GM23248 (cell line): ENCODE measurements at regions not wholly inside any gene's neighbourhood (a gene's known extent, or its start where the extent isn't known, plus 50 kb on each side); places are given as distances from the start of the nearest gene placed in this dataset. TPM values are rescaled to one million over a fixed set of nuclear protein-coding genes. Genes with fewer than 3 reads are reported as not detected.

ENCODE experiments used
- DNase-seq: peaks from one replicate; pipeline ENCODE4 v3.0.0-alpha.2; 2015
- H2AFZ ChIP-seq: fragments of 200-600 bp; sonication (generic); 2 replicates; pipeline ENCODE4 v1.6.1; 2016; ENCODE audit warnings: antibody characterized with exemption
- H3F3A ChIP-seq: fragments of 200-600 bp; sonication (generic); 2 replicates; pipeline ENCODE4 v1.6.1; 2016; ENCODE audit warnings: mild to moderate bottlenecking, antibody characterized with exemption, mixed run types; ENCODE audit not compliant: insufficient read depth
- H3K27ac ChIP-seq: fragments of 200-600 bp; sonication (generic); 2 replicates; pipeline ENCODE4 v1.5.1; 2016; ENCODE audit warnings: mild to moderate bottlenecking
- H3K27me3 ChIP-seq: fragments of 200-600 bp; sonication (generic); replicated peaks from 2 replicates; pipeline ENCODE4 v1.6.1; 2016; ENCODE audit warnings: mild to moderate bottlenecking; ENCODE audit not compliant: insufficient read depth
- H3K36me3 ChIP-seq: fragments of 200-600 bp; sonication (generic); 2 replicates; pipeline ENCODE4 v1.6.1; 2016; ENCODE audit warnings: low read depth, mild to moderate bottlenecking
- H3K4me1 ChIP-seq: fragments of 200-600 bp; sonication (generic); 2 replicates; pipeline ENCODE4 v1.6.1; 2016; ENCODE audit warnings: mild to moderate bottlenecking; ENCODE audit not compliant: insufficient read depth
- H3K4me2 ChIP-seq: fragments of 200-600 bp; sonication (generic); one replicate; pipeline ENCODE4 v1.6.1; 2016; ENCODE audit warnings: mild to moderate bottlenecking; ENCODE audit not compliant: unreplicated experiment
- H3K4me3 ChIP-seq: fragments of 200-600 bp; sonication (generic); 2 replicates; pipeline ENCODE4 v1.5.1; 2016; ENCODE audit warnings: mild to moderate bottlenecking
- H3K79me2 ChIP-seq: fragments of 200-600 bp; sonication (generic); 2 replicates; pipeline ENCODE4 v1.6.1; 2016; ENCODE audit warnings: mild to moderate bottlenecking; ENCODE audit not compliant: insufficient read depth
- H3K9ac ChIP-seq: fragments of 200-600 bp; sonication (generic); 2 replicates; pipeline ENCODE4 v1.6.1; 2016; ENCODE audit warnings: mild to moderate bottlenecking
- H3K9me2 ChIP-seq: fragments of 200-600 bp; sonication (generic); 2 replicates; pipeline ENCODE4 v1.6.1; 2016; ENCODE audit warnings: mixed run types, mild to moderate bottlenecking, moderate library complexity; ENCODE audit not compliant: insufficient read depth
- H3K9me3 ChIP-seq: fragments of 200-600 bp; sonication (generic); one replicate; pipeline ENCODE4 v1.6.1; 2017; ENCODE audit warnings: low read depth
- H4K20me1 ChIP-seq: fragments of 200-600 bp; sonication (generic); 2 replicates; pipeline ENCODE4 v1.6.0; 2016; ENCODE audit not compliant: insufficient read depth
- EZH2 ChIP-seq: fragments of 200-600 bp; sonication (generic); IDR thresholded peaks from 2 replicates; pipeline ENCODE4 v1.6.1; 2018; ENCODE audit warnings: antibody characterized with exemption, mild to moderate bottlenecking; ENCODE audit not compliant: insufficient read depth, poor library complexity, severe bottlenecking
- EZH2phosphoT487 ChIP-seq: fragments of 200-600 bp; sonication (generic); IDR thresholded peaks from 2 replicates; pipeline ENCODE4 v1.6.1; 2018; ENCODE audit warnings: antibody characterized with exemption, moderate library complexity, mild to moderate bottlenecking, low read depth; ENCODE audit not compliant: insufficient read depth
- WGBS, 2 experiments: methylation state at CpG; one replicate each; pipeline ENCODE4 v1.1.6; 2015 to 2017; ENCODE audit warnings: low lambda C conversion rate in 2 of 2, low coverage in 1 of 2; ENCODE audit errors: missing lambda C conversion rate in 2 of 2; 5-methylcytosine and 5-hydroxymethylcytosine counted together
- in situ Hi-C: fragments of 300-500 bp; cut with MboI; formaldehyde crosslinking; loops from 2 replicates; pipeline ENCODE4 v1.15.0; 2020
- small RNA-seq: library from RNA; depleted of rRNA; stranded (forward); fragments of <200 nt; gene quantifications from one replicate; pipeline ENCODE3, GENCODE V24; 2014; ENCODE audit warnings: low read depth, low replicate concordance

GRCh38 chr13:34886121-34886875, 55.8 kb upstream of the NBEA start:
- H3K4me2 ChIP-seq = no peak overlapping the region
- H3K4me1 ChIP-seq = 0 out of 2 replicates have a peak, but pooled peaks cover 14% of the 10 kb centered on the region
- H3F3A ChIP-seq = no peaks in the 10 kb centered on the region
- DNase-seq = peak; percentile 7
- no peaks in the 10 kb centered on the region for H4K20me1 ChIP-seq
- H2AFZ ChIP-seq = no peak overlapping the region
- no peak overlapping the region for H3K27ac ChIP-seq
- no peaks in the 10 kb centered on the region for H3K36me3 ChIP-seq
- H3K4me3 ChIP-seq = no peak overlapping the region
- TF ChIP-seq EZH2 (no peak), EZH2phosphoT487 (no peak)
- no peak overlapping the region for H3K9ac ChIP-seq
- no peaks in the 10 kb centered on the region for H3K9me2 ChIP-seq
- no peaks in the 10 kb centered on the region for H3K79me2 ChIP-seq
- no peaks in the 10 kb centered on the region for H3K9me3 ChIP-seq
- no peaks in the 10 kb centered on the region for H3K27me3 ChIP-seq
- in situ Hi-C loops = no loop called here
- 5 to 9% methylated on average over 2 of the region's 2 CpGs for WGBS, 2 experiments

- 0 out of 2 replicates have a peak, but pooled peaks cover 14% of the 10 kb centered on the region for H3K4me1 ChIP-seq
- H3K79me2 ChIP-seq = no peaks in the 10 kb centered on the region
- H4K20me1 ChIP-seq = no peaks in the 10 kb centered on the region
- no peaks in the 10 kb centered on the region for H3K27me3 ChIP-seq
- in situ Hi-C loops = no loop called here
- H3K9me3 ChIP-seq = no peaks in the 10 kb centered on the region
- H3K9ac ChIP-seq = no peak overlapping the region
- no peak for TF ChIP-seq EZH2
- no peak for TF ChIP-seq EZH2phosphoT487
- WGBS, 2 experiments = 28 to 33% methylated on average over 1 of the region's 1 CpG
- no peak overlapping the region for H3K27ac ChIP-seq
- H3K36me3 ChIP-seq = no peaks in the 10 kb centered on the region
- no peak overlapping the region for H2AFZ ChIP-seq
- H3K4me2 ChIP-seq = no peak overlapping the region
- H3K4me3 ChIP-seq = no peak overlapping the region
- no peaks in the 10 kb centered on the region for H3F3A ChIP-seq
- H3K9me2 ChIP-seq = no peaks in the 10 kb centered on the region
- peak; percentile 34 for DNase-seq
These were observed 55.1 kb upstream of the NBEA start for GRCh38 chr13:34886987-34887386.

Small RNA genes lying in the stretch of these regions (small RNA-seq; reads per million reads assigned to genes)
- not detected for gene AL356321.1
- not detected for gene RF00402
